Neural cell (in vitro differentiated cells): ENCODE measurements at regions not wholly inside any gene's neighbourhood (a gene's known extent, or its start where the extent isn't known, plus 50 kb on each side); places are given as distances from the start of the nearest gene placed in this dataset.

Experiments used
- H2AFZ ChIP-seq: fragments of 200-600, 300-800 bp; sonication (generic), shearing (Covaris generic); 2 replicates; pipeline ENCODE4 v1.6.0; 2014; ENCODE audit warnings: low read depth, mild to moderate bottlenecking, antibody characterized with exemption, low read length, moderate library complexity
- H3F3A ChIP-seq: fragments of 200-600 bp; shearing (Covaris generic); 2 replicates; pipeline ENCODE4 v1.6.1; 2016; ENCODE audit warnings: mild to moderate bottlenecking, moderate library complexity, mixed read lengths, antibody characterized with exemption, low read length; ENCODE audit not compliant: insufficient read depth, poor library complexity, severe bottlenecking
- H3K27ac ChIP-seq: fragments of 200-600, 300-800 bp; sonication (generic), shearing (Covaris generic); 2 replicates; pipeline ENCODE4 v1.5.1; 2014; ENCODE audit warnings: mild to moderate bottlenecking, low read length, moderate library complexity
- H3K27me3 ChIP-seq: fragments of 300-800, 200-600 bp; sonication (generic), shearing (Covaris generic); 2 replicates; pipeline ENCODE4 v1.6.0; 2014; ENCODE audit warnings: mild to moderate bottlenecking, low read depth, low read length, moderate library complexity; ENCODE audit not compliant: insufficient read depth
- H3K36me3 ChIP-seq: fragments of 300-800, 200-600 bp; sonication (generic), shearing (Covaris generic); 2 replicates; pipeline ENCODE4 v1.5.1; 2014; ENCODE audit warnings: mild to moderate bottlenecking, antibody characterized with exemption, low read length, moderate library complexity; ENCODE audit not compliant: insufficient read depth
- H3K4me2 ChIP-seq: fragments of 300-800, 200-600 bp; sonication (generic), shearing (Covaris generic); 2 replicates; pipeline ENCODE4 v1.6.0; 2014; ENCODE audit warnings: mild to moderate bottlenecking, low read length
- H3K4me3 ChIP-seq: fragments of 300-800, 200-600 bp; sonication (generic), shearing (Covaris generic); 2 replicates; pipeline ENCODE4 v1.5.1; 2014; ENCODE audit warnings: mild to moderate bottlenecking, low read length, moderate library complexity
- H3K79me2 ChIP-seq: fragments of 200-600 bp; shearing (Covaris generic); replicated peaks from 2 replicates; pipeline ENCODE4 v1.6.0; 2014; ENCODE audit warnings: mild to moderate bottlenecking, low read length, moderate library complexity; ENCODE audit not compliant: insufficient read depth
- H3K9ac ChIP-seq: fragments of 300-800, 200-600 bp; sonication (generic), shearing (Covaris generic); 2 replicates; pipeline ENCODE4 v1.6.1; 2016; ENCODE audit warnings: mild to moderate bottlenecking, low read length, mixed read lengths
- H3K9me2 ChIP-seq: fragments of 200-600 bp; shearing (Covaris generic); 2 replicates; pipeline ENCODE4 v1.6.1; 2016; ENCODE audit warnings: mild to moderate bottlenecking, low read length, mixed read lengths; ENCODE audit not compliant: insufficient read depth
- H3K9me3 ChIP-seq: fragments of 200-600, 300-800 bp; sonication (generic), shearing (Covaris generic); 2 replicates; pipeline ENCODE4 v1.6.1; 2016; ENCODE audit warnings: mild to moderate bottlenecking, mixed run types, low read length, moderate library complexity, mixed read lengths
- H4K20me1 ChIP-seq: fragments of 200-600 bp; shearing (Covaris generic); 2 replicates; pipeline ENCODE4 v1.6.1; 2016; ENCODE audit warnings: mild to moderate bottlenecking, mixed run types; ENCODE audit not compliant: insufficient read depth
- CTCF ChIP-seq: fragments of 450-650 bp; IDR thresholded peaks from 2 replicates; pipeline ENCODE4 v1.5.1; 2014; ENCODE audit warnings: antibody characterized with exemption, mild to moderate bottlenecking, moderate library complexity; ENCODE audit not compliant: poor library complexity, severe bottlenecking
- EP300 ChIP-seq: fragments of 450-650 bp; conservative IDR thresholded peaks from 2 replicates; pipeline ENCODE4 v1.6.1; 2014; ENCODE audit warnings: antibody characterized with exemption, mild to moderate bottlenecking, moderate library complexity; ENCODE audit not compliant: poor library complexity, severe bottlenecking
- EZH2 ChIP-seq: fragments of 200-600, 300-800 bp; shearing (Covaris generic), sonication (generic); IDR thresholded peaks from 2 replicates; pipeline ENCODE4 v1.6.1; 2014; ENCODE audit warnings: antibody characterized with exemption, low read length, borderline replicate concordance, mild to moderate bottlenecking; ENCODE audit not compliant: insufficient read depth, poor library complexity, severe bottlenecking
- MXI1 ChIP-seq: fragments of 450-650 bp; conservative IDR thresholded peaks from 2 replicates; pipeline ENCODE4 v1.6.1; 2014; ENCODE audit warnings: antibody characterized with exemption, mild to moderate bottlenecking; ENCODE audit not compliant: poor library complexity, severe bottlenecking
- POLR2AphosphoS5 ChIP-seq: IDR thresholded peaks from 2 replicates; pipeline ENCODE4 v1.6.1; 2012
- RAD21 ChIP-seq: fragments of 450-650 bp; conservative IDR thresholded peaks from 2 replicates; pipeline ENCODE4 v1.6.1; 2014; ENCODE audit warnings: antibody characterized with exemption, mild to moderate bottlenecking, moderate library complexity
- REST ChIP-seq: IDR thresholded peaks from 2 replicates; pipeline ENCODE4 v1.6.1; 2012; ENCODE audit warnings: borderline replicate concordance
- SMC3 ChIP-seq: fragments of 450-650 bp; conservative IDR thresholded peaks from 2 replicates; pipeline ENCODE4 v1.6.1; 2014; ENCODE audit warnings: antibody characterized with exemption, mild to moderate bottlenecking, moderate library complexity; ENCODE audit not compliant: poor library complexity
- TAF1 ChIP-seq: IDR thresholded peaks from 2 replicates; pipeline ENCODE4 v1.6.1; 2012; ENCODE audit warnings: low read depth

GRCh38 chr21:39073717-39074116 is 109.5 kb downstream of the PSMG1 start:
- Histone ChIP-seq H3K27me3 (no peaks in the 10 kb centered on the region), H3K9me2 (no peaks in the 10 kb centered on the region), H3K27ac (no peak overlapping the region), H4K20me1 (no peaks in the 10 kb centered on the region), H3K4me3 (no peak overlapping the region), H3K4me2 (no peak overlapping the region), H3K9me3 (no peaks in the 10 kb centered on the region), H3K9ac (no peak overlapping the region), H3K79me2 (no peaks in the 10 kb centered on the region), H3F3A (no peaks in the 10 kb centered on the region), H3K36me3 (no peaks in the 10 kb centered on the region), H2AFZ (no peak overlapping the region)
- no peak for TF ChIP-seq MXI1
- TF ChIP-seq RAD21, result no peak
- TF ChIP-seq REST, result no peak
- no peak for TF ChIP-seq SMC3
- no peak for TF ChIP-seq POLR2AphosphoS5
- TF ChIP-seq TAF1, result no peak
- TF ChIP-seq EZH2, result no peak
- TF ChIP-seq EP300, result no peak
- no peak for TF ChIP-seq CTCF

- Histone ChIP-seq H3K27me3 (no peaks in the 10 kb centered on the region), H3K4me3 (no peak overlapping the region), H3K9me2 (no peaks in the 10 kb centered on the region), H3F3A (no peaks in the 10 kb centered on the region), H3K4me2 (no peak overlapping the region), H3K9ac (no peak overlapping the region), H3K27ac (no peak overlapping the region), H4K20me1 (no peaks in the 10 kb centered on the region), H3K9me3 (no peaks in the 10 kb centered on the region), H3K79me2 (no peaks in the 10 kb centered on the region), H2AFZ (no peak overlapping the region), H3K36me3 (no peaks in the 10 kb centered on the region)
- TF ChIP-seq TAF1 (no peak), RAD21 (no peak), EP300 (no peak), REST (no peak), MXI1 (no peak), CTCF (no peak), EZH2 (no peak), POLR2AphosphoS5 (no peak), SMC3 (no peak)
Observed at GRCh38 chr21:39073063-39073462, 110.2 kb downstream of the PSMG1 start.
